ENCODE measurements at regions not wholly inside any gene's neighbourhood (a gene's known extent, or its start where the extent isn't known, plus 50 kb on each side); places are given as distances from the start of the nearest gene placed in this dataset.
"Not testable (repeated sequence)": the region's sequence is repeated elsewhere in the genome, so short reads cannot be mapped to it uniquely, and the experiment has no call there.

- intact Hi-C loops (cut with micrococcal nuclease): no loop called here
- no peaks in the 10 kb centered on the region for H3K79me2 ChIP-seq (ENCODE audit: control insufficient read depth, insufficient read depth, low read length)
- H3K27me3 Mint-ChIP-seq: peaks cover 2% of the 10 kb centered on the region
- no CpG with 5 or more reads among the region's 1 CpG for WGBS (ENCODE audit: insufficient coverage)
- no peaks in the 10 kb centered on the region for H3K9me3 Mint-ChIP-seq (ENCODE audit: insufficient read depth)
- no peak for TF ChIP-seq CTCF (IDR thresholded peaks at IDR 0.05)
- no peak for TF ChIP-seq EZH2 (IDR thresholded peaks at IDR 0.05; ENCODE audit: borderline replicate concordance, insufficient read depth, low read depth, low read length, poor library complexity, severe bottlenecking)
- H3K4me3 Mint-ChIP-seq: no peak overlapping the region
- H3K27ac Mint-ChIP-seq: no peak overlapping the region
- DNase-seq (no peak), ATAC-seq (ENCODE audit: low read depth) (no peak)
- H3K4me1 ChIP-seq (ENCODE audit: control insufficient read depth in 2 of 2, insufficient read depth in 2 of 2, low read length in 2 of 2): no peaks in the 10 kb centered on the region
- H3K27ac ChIP-seq (ENCODE audit: low read length in 2 of 2): no peak overlapping the region
- POLR2A ChIA-PET: no interaction called here
- no peak overlapping the region for H3K4me3 ChIP-seq (ENCODE audit: control extremely low read depth in 1 of 5, extremely low read depth in 1 of 5, insufficient read depth in 1 of 5, low read depth in 2 of 5, low read length in 4 of 5)
- H3K27me3 ChIP-seq (replicated peaks in 1 of 4; ENCODE audit: control extremely low read depth in 1 of 4, control insufficient read depth in 3 of 4, insufficient read depth in 4 of 4, low read length in 3 of 4): no peaks in the 10 kb centered on the region
- CTCF ChIA-PET: no interaction called here
- no peak overlapping the region for H3K4me2 ChIP-seq (replicated peaks; ENCODE audit: low read depth, low read length, poor library complexity, severe bottlenecking)
- H3K9me3 ChIP-seq (ENCODE audit: control extremely low read depth in 1 of 3, control insufficient read depth in 2 of 3, insufficient read depth in 1 of 3, low read length in 2 of 3): peaks cover 0 to 16% (median 2%) of the 10 kb centered on the region in 3 donors
- H2AFZ ChIP-seq (ENCODE audit: insufficient read depth, low read depth, low read length, poor library complexity, severe bottlenecking): no peak overlapping the region
- no peaks in the 10 kb centered on the region for H3K36me3 ChIP-seq (replicated peaks in 1 of 2; ENCODE audit: control extremely low read depth in 1 of 2, control insufficient read depth in 1 of 2, extremely low read depth in 1 of 2, insufficient read depth in 2 of 2, low read length in 1 of 2)
- no peaks in the 10 kb centered on the region for H3K4me1 Mint-ChIP-seq
- no peaks in the 10 kb centered on the region for H4K20me1 ChIP-seq (ENCODE audit: control insufficient read depth, insufficient read depth, low read length, poor library complexity, severe bottlenecking)
- H3K9ac ChIP-seq (ENCODE audit: low read length): no peak overlapping the region
These were observed 163.2 kb upstream of the INTU start for GRCh38 chr4:127469542-127469941.

- Histone ChIP-seq H3K79me2 (ENCODE audit: control insufficient read depth, insufficient read depth, low read length) (no peaks in the 10 kb centered on the region), H3K9me3 (ENCODE audit: control extremely low read depth in 1 of 3, control insufficient read depth in 2 of 3, insufficient read depth in 1 of 3, low read length in 2 of 3) (peaks cover 0 to 16% (median 2%) of the 10 kb centered on the region in 3 donors), H3K27me3 (replicated peaks in 1 of 4; ENCODE audit: control extremely low read depth in 1 of 4, control insufficient read depth in 3 of 4, insufficient read depth in 4 of 4, low read length in 3 of 4) (no peaks in the 10 kb centered on the region), H3K4me2 (replicated peaks; ENCODE audit: low read depth, low read length, poor library complexity, severe bottlenecking) (no peak overlapping the region), H3K4me3 (ENCODE audit: control extremely low read depth in 1 of 5, extremely low read depth in 1 of 5, insufficient read depth in 1 of 5, low read depth in 2 of 5, low read length in 4 of 5) (no peak overlapping the region), H2AFZ (ENCODE audit: insufficient read depth, low read depth, low read length, poor library complexity, severe bottlenecking) (no peak overlapping the region), H3K4me1 (ENCODE audit: control insufficient read depth in 2 of 2, insufficient read depth in 2 of 2, low read length in 2 of 2) (no peaks in the 10 kb centered on the region), H3K27ac (ENCODE audit: low read length in 2 of 2) (no peak overlapping the region), H3K36me3 (replicated peaks in 1 of 2; ENCODE audit: control extremely low read depth in 1 of 2, control insufficient read depth in 1 of 2, extremely low read depth in 1 of 2, insufficient read depth in 2 of 2, low read length in 1 of 2) (no peaks in the 10 kb centered on the region), H4K20me1 (ENCODE audit: control insufficient read depth, insufficient read depth, low read length, poor library complexity, severe bottlenecking) (no peaks in the 10 kb centered on the region), H3K9ac (ENCODE audit: low read length) (no peak overlapping the region)
- no peaks in the 10 kb centered on the region for H3K9me3 Mint-ChIP-seq (ENCODE audit: insufficient read depth)
- POLR2A ChIA-PET: no interaction called here
- H3K4me1 Mint-ChIP-seq: no peaks in the 10 kb centered on the region
- no peak overlapping the region for H3K4me3 Mint-ChIP-seq
- CTCF ChIA-PET: no interaction called here
- intact Hi-C loops (cut with micrococcal nuclease): no loop called here
- no peak overlapping the region for H3K27ac Mint-ChIP-seq
- ATAC-seq (ENCODE audit: low read depth) (no peak), DNase-seq (no peak)
- TF ChIP-seq CTCF (IDR thresholded peaks at IDR 0.05) (no peak), EZH2 (IDR thresholded peaks at IDR 0.05; ENCODE audit: borderline replicate concordance, insufficient read depth, low read depth, low read length, poor library complexity, severe bottlenecking) (no peak)
- peaks cover 2% of the 10 kb centered on the region for H3K27me3 Mint-ChIP-seq
- WGBS (ENCODE audit: insufficient coverage): 94% methylated on average over 30 of the region's 31 CpGs
These were observed 162.6 kb upstream of the INTU start for GRCh38 chr4:127469959-127470809.

GRCh38 chr4:127478271-127478670 lies 154.5 kb upstream of the INTU start:
- H3K27ac Mint-ChIP-seq; H3K36me3 ChIP-seq (replicated peaks in 1 of 2; ENCODE audit: control extremely low read depth in 1 of 2, control insufficient read depth in 1 of 2, extremely low read depth in 1 of 2, insufficient read depth in 2 of 2, low read length in 1 of 2); CTCF ChIA-PET; H2AFZ ChIP-seq (ENCODE audit: insufficient read depth, low read depth, low read length, poor library complexity, severe bottlenecking); H3K4me1 ChIP-seq (ENCODE audit: control insufficient read depth in 2 of 2, insufficient read depth in 2 of 2, low read length in 2 of 2); ATAC-seq (ENCODE audit: low read depth); H3K27ac ChIP-seq (ENCODE audit: low read length in 2 of 2); H3K9me3 Mint-ChIP-seq (ENCODE audit: insufficient read depth); H3K4me3 ChIP-seq (ENCODE audit: control extremely low read depth in 1 of 5, extremely low read depth in 1 of 5, insufficient read depth in 1 of 5, low read depth in 2 of 5, low read length in 4 of 5); H3K27me3 ChIP-seq (replicated peaks in 1 of 4; ENCODE audit: control extremely low read depth in 1 of 4, control insufficient read depth in 3 of 4, insufficient read depth in 4 of 4, low read length in 3 of 4); intact Hi-C loops (cut with micrococcal nuclease); POLR2A ChIA-PET; H4K20me1 ChIP-seq (ENCODE audit: control insufficient read depth, insufficient read depth, low read length, poor library complexity, severe bottlenecking); H3K79me2 ChIP-seq (ENCODE audit: control insufficient read depth, insufficient read depth, low read length); H3K4me2 ChIP-seq (replicated peaks; ENCODE audit: low read depth, low read length, poor library complexity, severe bottlenecking); H3K27me3 Mint-ChIP-seq; H3K4me1 Mint-ChIP-seq; DNase-seq; H3K9me3 ChIP-seq (ENCODE audit: control extremely low read depth in 1 of 3, control insufficient read depth in 2 of 3, insufficient read depth in 1 of 3, low read length in 2 of 3); H3K9ac ChIP-seq (ENCODE audit: low read length); H3K4me3 Mint-ChIP-seq: not testable (repeated sequence)
- WGBS (ENCODE audit: insufficient coverage): 90% methylated on average over 2 of the region's 3 CpGs

All from B cell (primary cell).